ENCODE measurements at regions not wholly inside any gene's neighbourhood (a gene's known extent, or its start where the extent isn't known, plus 50 kb on each side); places are given as distances from the start of the nearest gene placed in this dataset.

DNA sequence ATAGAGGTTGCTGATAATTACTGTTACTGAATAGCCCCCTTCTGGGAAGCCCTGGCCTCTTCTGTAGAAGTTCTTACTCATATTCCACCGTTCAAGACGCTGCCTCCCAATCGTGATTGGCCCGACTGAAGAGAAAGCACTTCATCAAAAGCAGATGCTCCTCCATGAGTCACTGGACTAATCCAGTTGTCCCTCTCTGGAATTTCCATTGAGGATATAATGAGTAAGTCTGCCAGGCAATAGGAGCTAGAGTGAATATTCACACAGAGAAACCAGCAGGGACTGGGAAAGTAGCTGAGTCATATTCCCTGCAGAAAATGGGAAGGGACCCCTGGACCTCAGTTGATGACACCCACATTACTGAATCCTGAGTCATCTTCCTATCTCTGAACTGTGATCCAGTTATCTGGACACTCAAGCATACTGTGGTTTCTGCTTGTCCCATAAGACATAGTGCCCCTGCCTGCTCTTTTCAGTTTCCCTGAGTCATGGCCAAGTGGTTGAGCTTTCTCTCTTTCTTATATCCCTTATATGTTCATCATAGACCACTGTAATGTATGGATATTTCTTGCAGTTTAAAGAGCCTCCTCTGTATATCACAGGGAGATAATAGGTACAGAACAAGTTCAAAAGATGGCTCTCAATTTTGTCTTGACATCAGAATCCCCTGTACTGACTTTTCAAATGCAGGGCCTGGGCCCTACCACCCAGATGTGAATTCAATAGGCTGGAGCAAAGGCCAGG is 151.2 kb upstream of the CDIN1 start:
- TF ChIP-seq, protein P1, sequence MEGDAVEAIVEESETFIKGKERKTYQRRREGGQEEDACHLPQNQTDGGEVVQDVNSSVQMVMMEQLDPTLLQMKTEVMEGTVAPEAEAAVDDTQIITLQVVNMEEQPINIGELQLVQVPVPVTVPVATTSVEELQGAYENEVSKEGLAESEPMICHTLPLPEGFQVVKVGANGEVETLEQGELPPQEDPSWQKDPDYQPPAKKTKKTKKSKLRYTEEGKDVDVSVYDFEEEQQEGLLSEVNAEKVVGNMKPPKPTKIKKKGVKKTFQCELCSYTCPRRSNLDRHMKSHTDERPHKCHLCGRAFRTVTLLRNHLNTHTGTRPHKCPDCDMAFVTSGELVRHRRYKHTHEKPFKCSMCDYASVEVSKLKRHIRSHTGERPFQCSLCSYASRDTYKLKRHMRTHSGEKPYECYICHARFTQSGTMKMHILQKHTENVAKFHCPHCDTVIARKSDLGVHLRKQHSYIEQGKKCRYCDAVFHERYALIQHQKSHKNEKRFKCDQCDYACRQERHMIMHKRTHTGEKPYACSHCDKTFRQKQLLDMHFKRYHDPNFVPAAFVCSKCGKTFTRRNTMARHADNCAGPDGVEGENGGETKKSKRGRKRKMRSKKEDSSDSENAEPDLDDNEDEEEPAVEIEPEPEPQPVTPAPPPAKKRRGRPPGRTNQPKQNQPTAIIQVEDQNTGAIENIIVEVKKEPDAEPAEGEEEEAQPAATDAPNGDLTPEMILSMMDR (IDR thresholded peaks at IDR 0.05; ENCODE audit: low read depth, low read length, poor library complexity, severe bottlenecking), result no peak
- H3K27ac ChIP-seq (ENCODE audit: low read depth, low read length), result no peak overlapping the region
- H3K4me1 ChIP-seq (ENCODE audit: control insufficient read depth, low read length), result no peaks in the 10 kb centered on the region
- no peaks in the 10 kb centered on the region for H3F3A ChIP-seq (ENCODE audit: control insufficient read depth, insufficient read depth)
- H3K36me3 ChIP-seq (ENCODE audit: control insufficient read depth, low read length), result no peaks in the 10 kb centered on the region
- no peaks in the 10 kb centered on the region for H3K9me3 ChIP-seq (ENCODE audit: control insufficient read depth, insufficient read depth, low read length)
- H3K4me2 ChIP-seq (ENCODE audit: low read length), result no peak overlapping the region
- H3K9me2 ChIP-seq (replicated peaks; ENCODE audit: control insufficient read depth, low read length), result no peaks in the 10 kb centered on the region
- H3K4me3 ChIP-seq (ENCODE audit: low read length), result no peak overlapping the region
- no peaks in the 10 kb centered on the region for H3K27me3 ChIP-seq (ENCODE audit: control insufficient read depth, low read length)
- H3K79me2 ChIP-seq (ENCODE audit: control insufficient read depth, low read length), result no peaks in the 10 kb centered on the region
- H4K20me1 ChIP-seq (ENCODE audit: control insufficient read depth, insufficient read depth, low read depth, low read length), result no peaks in the 10 kb centered on the region

DNA sequence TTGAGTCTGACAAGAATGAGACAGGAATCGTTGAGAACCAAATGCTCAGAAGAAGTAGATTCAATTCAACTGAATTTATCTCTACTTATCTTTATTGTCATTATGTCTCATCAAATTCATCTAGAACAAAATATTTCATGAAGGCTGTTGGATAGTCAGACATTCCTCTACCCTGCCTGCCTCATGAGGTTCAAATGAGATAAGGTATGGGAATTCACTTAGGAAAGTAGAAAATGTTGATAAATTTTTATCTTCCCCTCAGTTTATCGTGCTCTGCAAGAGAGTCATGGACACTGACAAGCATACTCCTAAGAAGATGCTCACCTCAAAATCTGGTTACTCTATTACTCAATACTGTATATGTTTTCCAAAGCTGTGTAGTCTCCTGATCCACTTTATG is 149.7 kb upstream of the CDIN1 start:
- Histone ChIP-seq H3K36me3 (ENCODE audit: control insufficient read depth, low read length) (no peaks in the 10 kb centered on the region), H3K79me2 (ENCODE audit: control insufficient read depth, low read length) (no peaks in the 10 kb centered on the region), H3K4me3 (ENCODE audit: low read length) (no peak overlapping the region), H3K27me3 (ENCODE audit: control insufficient read depth, low read length) (no peaks in the 10 kb centered on the region), H3K9me2 (replicated peaks; ENCODE audit: control insufficient read depth, low read length) (no peaks in the 10 kb centered on the region), H3K4me2 (ENCODE audit: low read length) (no peak overlapping the region), H3F3A (ENCODE audit: control insufficient read depth, insufficient read depth) (no peaks in the 10 kb centered on the region), H3K9me3 (ENCODE audit: control insufficient read depth, insufficient read depth, low read length) (no peaks in the 10 kb centered on the region), H3K4me1 (ENCODE audit: control insufficient read depth, low read length) (no peaks in the 10 kb centered on the region), H3K27ac (ENCODE audit: low read depth, low read length) (no peak overlapping the region), H4K20me1 (ENCODE audit: control insufficient read depth, insufficient read depth, low read depth, low read length) (no peaks in the 10 kb centered on the region)
- TF ChIP-seq, protein P1 (IDR thresholded peaks at IDR 0.05; ENCODE audit: low read depth, low read length, poor library complexity, severe bottlenecking), result no peak
- no peak for TF ChIP-seq EZH2phosphoT487 (IDR thresholded peaks at IDR 0.05; ENCODE audit: borderline replicate concordance, low read length)

DNA sequence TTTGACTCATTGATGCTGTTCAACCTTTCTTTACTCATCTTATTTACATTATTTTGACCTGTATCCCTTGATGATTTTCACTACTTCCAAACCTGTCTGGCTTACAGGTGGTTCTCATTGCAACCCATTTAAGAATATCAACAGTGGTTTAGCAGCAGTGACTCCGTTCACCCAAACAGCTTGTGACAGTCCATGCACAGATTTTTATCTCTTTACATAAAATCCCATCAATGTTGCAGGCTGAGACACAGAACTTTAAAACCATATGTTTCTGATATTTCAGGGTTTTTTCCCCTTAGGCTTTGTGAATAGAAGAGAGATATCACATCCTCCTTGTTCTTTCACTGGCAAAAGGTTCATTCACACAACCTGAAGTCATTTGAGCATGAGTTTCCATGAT is 149.1 kb upstream of the CDIN1 start:
- Histone ChIP-seq H3K9me3 (ENCODE audit: control insufficient read depth, insufficient read depth, low read length) (no peaks in the 10 kb centered on the region), H3K27me3 (ENCODE audit: control insufficient read depth, low read length) (no peaks in the 10 kb centered on the region), H3K4me3 (ENCODE audit: low read length) (no peak overlapping the region), H3K4me2 (ENCODE audit: low read length) (no peak overlapping the region), H4K20me1 (ENCODE audit: control insufficient read depth, insufficient read depth, low read depth, low read length) (no peaks in the 10 kb centered on the region), H3K4me1 (ENCODE audit: control insufficient read depth, low read length) (no peaks in the 10 kb centered on the region), H3K27ac (ENCODE audit: low read depth, low read length) (no peak overlapping the region), H3K79me2 (ENCODE audit: control insufficient read depth, low read length) (no peaks in the 10 kb centered on the region), H3K9me2 (replicated peaks; ENCODE audit: control insufficient read depth, low read length) (no peaks in the 10 kb centered on the region), H3F3A (ENCODE audit: control insufficient read depth, insufficient read depth) (no peaks in the 10 kb centered on the region), H3K36me3 (ENCODE audit: control insufficient read depth, low read length) (no peaks in the 10 kb centered on the region)
- TF ChIP-seq, protein P1 (IDR thresholded peaks at IDR 0.05; ENCODE audit: low read depth, low read length, poor library complexity, severe bottlenecking), result no peak
- no peak for TF ChIP-seq EZH2phosphoT487 (IDR thresholded peaks at IDR 0.05; ENCODE audit: borderline replicate concordance, low read length)
